ENCODE measurements at regions not wholly inside any gene's neighbourhood (a gene's known extent, or its start where the extent isn't known, plus 50 kb on each side); places are given as distances from the start of the nearest gene placed in this dataset.

- no peak overlapping the region for H3K4me3 ChIP-seq (replicated peaks in 1 of 3; ENCODE audit: insufficient read depth in 1 of 3, low read depth in 2 of 3, low read length in 3 of 3)
- WGBS (ENCODE audit: low lambda C conversion rate), result 0% methylated on average over 1 of the region's 1 CpG
- H2AFZ ChIP-seq (ENCODE audit: low read length), result no peak overlapping the region
- intact Hi-C loops (cut with micrococcal nuclease; ENCODE audit: unreplicated experiment) (no loop called here), in situ Hi-C loops (cut with HindIII; ENCODE audit: extremely low pct_ligation_motif_present, low pct_unique_long_range_greater_than_20kb) (no loop called here)
- peaks cover 57% of the 10 kb centered on the region for H3K9me3 ChIP-seq (ENCODE audit: low read length)
- ChIA-PET POLR2A (no interaction called here), CTCF (ENCODE audit: low intra/inter-chr PET ratio, low total read pairs) (no interaction called here)
- H3K9ac ChIP-seq (ENCODE audit: insufficient read depth, low read depth, low read length), result no peak overlapping the region
- DNase-seq (ENCODE audit: low spot score) (no peak), ATAC-seq (no peak), FAIRE-seq (no peak)
- no peaks in the 10 kb centered on the region for H3K27me3 ChIP-seq (ENCODE audit: control insufficient read depth in 1 of 2, insufficient read depth in 2 of 2, low read length in 2 of 2)
- no peaks in the 10 kb centered on the region for H3K4me1 ChIP-seq (ENCODE audit: insufficient read depth, low read length)
- H3K36me3 ChIP-seq (replicated peaks in 1 of 2; ENCODE audit: control insufficient read depth in 1 of 2, insufficient read depth in 2 of 2, low read length in 2 of 2), result no peaks in the 10 kb centered on the region
- BruUV-seq (replicated peaks), result no TSS peak
- no peak for TF ChIP-seq ZMAT3 (CRISPR knock-in tag; conservative IDR thresholded peaks at IDR 0.05)
- TF ChIP-seq, protein P1, sequence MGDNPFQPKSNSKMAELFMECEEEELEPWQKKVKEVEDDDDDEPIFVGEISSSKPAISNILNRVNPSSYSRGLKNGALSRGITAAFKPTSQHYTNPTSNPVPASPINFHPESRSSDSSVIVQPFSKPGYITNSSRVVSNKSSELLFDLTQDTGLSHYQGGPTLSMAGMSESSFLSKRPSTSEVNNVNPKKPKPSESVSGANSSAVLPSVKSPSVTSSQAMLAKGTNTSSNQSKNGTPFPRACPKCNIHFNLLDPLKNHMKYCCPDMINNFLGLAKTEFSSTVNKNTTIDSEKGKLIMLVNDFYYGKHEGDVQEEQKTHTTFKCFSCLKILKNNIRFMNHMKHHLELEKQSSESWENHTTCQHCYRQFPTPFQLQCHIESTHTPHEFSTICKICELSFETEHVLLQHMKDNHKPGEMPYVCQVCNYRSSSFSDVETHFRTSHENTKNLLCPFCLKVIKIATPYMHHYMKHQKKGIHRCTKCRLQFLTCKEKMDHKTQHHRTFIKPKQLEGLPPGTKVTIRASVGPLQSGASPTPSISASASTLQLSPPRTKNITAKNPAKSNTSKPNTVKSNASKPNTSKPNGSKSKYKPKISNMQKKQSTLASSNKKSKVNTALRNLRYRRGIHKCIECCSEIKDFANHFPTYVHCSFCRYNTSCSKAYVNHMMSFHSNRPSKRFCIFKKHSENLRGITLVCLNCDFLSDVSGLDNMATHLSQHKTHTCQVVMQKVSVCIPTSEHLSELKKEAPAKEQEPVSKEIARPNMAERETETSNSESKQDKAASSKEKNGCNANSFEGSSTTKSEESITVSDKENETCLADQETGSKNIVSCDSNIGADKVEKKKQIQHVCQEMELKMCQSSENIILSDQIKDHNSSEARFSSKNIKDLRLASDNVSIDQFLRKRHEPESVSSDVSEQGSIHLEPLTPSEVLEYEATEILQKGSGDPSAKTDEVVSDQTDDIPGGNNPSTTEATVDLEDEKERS (CRISPR knock-in tag; IDR thresholded peaks at IDR 0.05), result no peak
- no peak for TF ChIP-seq RORA (CRISPR knock-in tag; IDR thresholded peaks at IDR 0.05)
- TF ChIP-seq HINFP (CRISPR knock-in tag; IDR thresholded peaks at IDR 0.05; ENCODE audit: low read depth), result no peak
- no peak for TF ChIP-seq HOXA7 (CRISPR knock-in tag; IDR thresholded peaks at IDR 0.05)
- no peak for TF ChIP-seq ZBTB20 (CRISPR knock-in tag; IDR thresholded peaks at IDR 0.05; ENCODE audit: borderline replicate concordance, low read depth)
- TF ChIP-seq SPEN (CRISPR knock-in tag; IDR thresholded peaks at IDR 0.05; ENCODE audit: low read depth), result no peak
- TF ChIP-seq CHD2 (IDR thresholded peaks at IDR 0.05; ENCODE audit: low read depth, low read length), result no peak
- no peak for TF ChIP-seq PRPF4 (IDR thresholded peaks at IDR 0.05; ENCODE audit: low read depth, low read length, poor library complexity, severe bottlenecking)
- TF ChIP-seq ZSCAN21 (CRISPR knock-in tag; IDR thresholded peaks at IDR 0.05; ENCODE audit: borderline replicate concordance), result no peak
- no peak for TF ChIP-seq PTBP1 (IDR thresholded peaks at IDR 0.05; ENCODE audit: low read depth, low read length, poor library complexity, severe bottlenecking)
- TF ChIP-seq ZNF713 (CRISPR knock-in tag; IDR thresholded peaks at IDR 0.05), result no peak
- TF ChIP-seq ZNF777 (CRISPR knock-in tag; IDR thresholded peaks at IDR 0.05), result no peak
- TF ChIP-seq HNF1B (CRISPR knock-in tag; IDR thresholded peaks at IDR 0.05), result no peak
- TF ChIP-seq ZNF274 (CRISPR knock-in tag; IDR thresholded peaks at IDR 0.05), result no peak
- TF ChIP-seq, protein P2, sequence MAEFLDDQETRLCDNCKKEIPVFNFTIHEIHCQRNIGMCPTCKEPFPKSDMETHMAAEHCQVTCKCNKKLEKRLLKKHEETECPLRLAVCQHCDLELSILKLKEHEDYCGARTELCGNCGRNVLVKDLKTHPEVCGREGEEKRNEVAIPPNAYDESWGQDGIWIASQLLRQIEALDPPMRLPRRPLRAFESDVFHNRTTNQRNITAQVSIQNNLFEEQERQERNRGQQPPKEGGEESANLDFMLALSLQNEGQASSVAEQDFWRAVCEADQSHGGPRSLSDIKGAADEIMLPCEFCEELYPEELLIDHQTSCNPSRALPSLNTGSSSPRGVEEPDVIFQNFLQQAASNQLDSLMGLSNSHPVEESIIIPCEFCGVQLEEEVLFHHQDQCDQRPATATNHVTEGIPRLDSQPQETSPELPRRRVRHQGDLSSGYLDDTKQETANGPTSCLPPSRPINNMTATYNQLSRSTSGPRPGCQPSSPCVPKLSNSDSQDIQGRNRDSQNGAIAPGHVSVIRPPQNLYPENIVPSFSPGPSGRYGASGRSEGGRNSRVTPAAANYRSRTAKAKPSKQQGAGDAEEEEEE (CRISPR knock-in tag; IDR thresholded peaks at IDR 0.05; ENCODE audit: borderline replicate concordance), result no peak
- TF ChIP-seq NFIB (CRISPR knock-in tag; IDR thresholded peaks at IDR 0.05; ENCODE audit: borderline replicate concordance), result no peak
- no peak overlapping the region for H3K27ac ChIP-seq (ENCODE audit: extremely low read length, insufficient read depth, low read length)
- no peak overlapping the region for H3K4me2 ChIP-seq (ENCODE audit: low read depth, low read length)
- H3K79me2 ChIP-seq (ENCODE audit: insufficient read depth, low read length), result no peaks in the 10 kb centered on the region
- no peaks in the 10 kb centered on the region for H4K20me1 ChIP-seq (ENCODE audit: insufficient read depth, low read length)
Measured at GRCh38 chr5:17691762-17692161, 57.5 kb downstream of the TAF11L14 start.

All from HepG2 (cell line).